Fibroblast of villous mesenchyme (primary cell): ENCODE measurements at regions not wholly inside any gene's neighbourhood (a gene's known extent, or its start where the extent isn't known, plus 50 kb on each side); places are given as distances from the start of the nearest gene placed in this dataset. TPM values are rescaled to one million over a fixed set of nuclear protein-coding genes. Genes with fewer than 3 reads are reported as not detected.
"Not testable (repeated sequence)": the region's sequence is repeated elsewhere in the genome, so short reads cannot be mapped to it uniquely, and the experiment has no call there.

ENCODE experiments used
- DNase-seq: peaks from one replicate; pipeline ENCODE4 v3.0.0-alpha.2; 2010; ENCODE audit warnings: low read depth
- H3K4me3 ChIP-seq: 2 replicates; pipeline ENCODE4 v1.5.1; 2011; ENCODE audit warnings: low read depth, mild to moderate bottlenecking, low read length
- CTCF ChIP-seq: IDR thresholded peaks from 2 replicates; pipeline ENCODE4 v1.5.1; 2012; ENCODE audit warnings: low read depth, mild to moderate bottlenecking, low read length; ENCODE audit not compliant: insufficient read depth
- small RNA-seq: library from RNA; depleted of rRNA; stranded (forward); fragments of <200 nt; gene quantifications from one replicate; pipeline ENCODE3, GENCODE V24; 2012

DNA sequence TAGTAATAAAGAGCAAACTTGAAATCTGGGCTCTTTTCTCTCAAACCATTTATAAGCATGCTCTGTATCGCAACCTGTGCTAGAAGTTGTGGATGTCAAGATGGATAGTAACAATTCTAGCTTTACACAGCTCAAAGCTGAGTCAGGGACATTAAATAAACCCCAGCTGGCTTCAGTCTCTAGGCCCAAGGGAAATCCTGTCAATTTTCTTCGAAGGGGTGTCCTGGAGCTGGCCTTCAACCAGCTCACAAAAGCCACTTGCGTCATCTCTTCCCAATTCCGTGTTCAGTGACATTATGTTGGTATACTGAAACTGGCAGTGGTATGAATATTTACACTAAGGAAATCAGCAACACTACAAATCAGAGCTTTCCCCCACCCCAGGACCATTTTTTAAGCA, 89.8 kb upstream of the PRKG2 start:
- no peak for TF ChIP-seq CTCF
- DNase-seq = no peak
- no peak overlapping the region for H3K4me3 ChIP-seq

- not testable (repeated sequence) for DNase-seq, H3K4me3 ChIP-seq
Measured at GRCh38 chr4:81300352-81300751, 85.3 kb upstream of the PRKG2 start.

DNA sequence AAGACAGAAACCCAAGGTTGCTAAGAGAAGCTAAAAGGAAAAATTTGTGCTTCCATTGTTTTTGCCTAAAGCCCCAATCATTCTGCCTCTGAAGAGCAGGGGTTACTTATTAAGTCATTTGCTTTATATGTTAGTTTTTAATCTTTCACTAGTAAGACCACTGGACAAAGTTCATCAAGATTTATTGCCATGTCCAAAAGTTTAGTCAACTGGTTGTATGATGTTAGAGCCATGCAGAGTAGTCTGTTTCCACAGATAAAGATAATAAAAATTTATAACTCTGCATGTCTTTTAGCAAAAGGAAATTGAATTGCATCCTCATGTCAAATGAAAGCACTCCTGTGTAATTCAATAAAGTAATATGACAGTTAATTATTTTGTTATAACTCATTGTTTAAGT, 75.8 kb upstream of the PRKG2 start:
- TF ChIP-seq CTCF = no peak
- no peak overlapping the region for H3K4me3 ChIP-seq
- DNase-seq = no peak

- DNase-seq = no peak
- no peak for TF ChIP-seq CTCF
- no peak overlapping the region for H3K4me3 ChIP-seq
Measured at GRCh38 chr4:81287101-81287500, 72.1 kb upstream of the PRKG2 start.

DNA sequence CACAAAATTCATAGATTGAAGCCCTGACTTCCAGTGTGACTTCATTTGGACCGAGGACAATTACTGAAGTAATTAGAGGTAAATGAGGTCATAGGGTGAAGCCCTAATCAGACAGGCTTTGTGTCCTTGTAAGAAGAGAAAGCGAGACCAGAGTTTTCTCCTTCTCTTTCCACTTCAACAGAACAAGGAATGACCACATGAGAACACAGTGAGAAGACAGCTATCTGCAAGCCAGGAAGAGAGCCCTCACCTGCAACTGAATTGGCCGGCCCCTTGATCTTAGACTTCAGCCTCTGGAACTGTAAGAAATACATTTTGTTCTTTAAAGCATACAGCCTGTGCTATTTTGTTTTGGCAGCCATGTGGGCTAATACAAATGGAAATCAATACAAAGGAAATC, 67.1 kb upstream of the PRKG2 start:
- no peak for TF ChIP-seq CTCF

DNA sequence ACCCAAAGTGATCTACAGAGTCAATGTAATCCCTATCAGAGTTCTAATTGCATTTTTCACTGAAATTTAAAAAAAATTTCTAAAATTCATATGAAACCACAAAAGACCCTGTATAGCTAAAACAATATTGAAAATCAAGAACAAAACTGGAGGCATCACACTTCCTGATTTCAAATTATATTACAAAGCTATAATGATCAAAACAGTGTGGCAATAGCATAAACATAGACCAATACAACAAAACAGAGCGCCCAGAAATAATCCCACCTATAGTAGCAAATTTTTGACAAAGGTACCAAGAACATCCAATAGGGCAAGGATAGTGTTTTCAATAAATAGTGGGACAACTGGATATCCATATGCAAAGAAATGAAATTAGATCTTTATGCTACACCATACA, 59.4 kb upstream of the PRKG2 start:
- DNase-seq = no peak
- no peak for TF ChIP-seq CTCF
- no peak overlapping the region for H3K4me3 ChIP-seq

More for the DNA sequence above, 67.1 kb upstream of the PRKG2 start:
- no peak for DNase-seq
- H3K4me3 ChIP-seq = no peak overlapping the region

DNA sequence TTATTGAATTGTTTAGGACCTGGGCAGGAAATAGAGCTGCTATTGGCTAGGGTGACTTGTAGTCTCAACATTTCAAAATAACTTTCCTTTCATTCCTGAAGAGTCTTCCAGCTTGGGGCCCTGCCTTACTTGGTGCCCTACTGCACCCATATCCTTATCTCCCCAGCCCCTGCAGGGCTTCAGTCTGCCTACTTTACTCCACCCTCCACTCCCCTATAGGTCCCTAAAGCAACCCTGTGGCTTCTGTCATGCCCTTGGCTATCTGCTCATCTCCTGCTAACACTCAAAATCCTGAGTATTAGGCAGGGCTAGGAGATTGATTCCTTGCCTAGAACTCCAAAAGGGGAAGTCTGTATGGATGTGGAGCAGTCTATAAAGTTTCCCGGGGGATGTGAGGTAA, 57.6 kb upstream of the PRKG2 start:
- TF ChIP-seq CTCF = no peak
- no peak overlapping the region for H3K4me3 ChIP-seq
- DNase-seq = no peak

Small RNA genes lying in the stretch of these regions (small RNA-seq; reads per million reads assigned to genes)
- not detected for gene RNU5A-2P
